ENCODE measurements at regions not wholly inside any gene's neighbourhood (a gene's known extent, or its start where the extent isn't known, plus 50 kb on each side); places are given as distances from the start of the nearest gene placed in this dataset.

GRCh38 chr10:128375171-128375570 is 248.9 kb upstream of the MKI67 start:
- no peak for DNase-seq (ENCODE audit: low spot score)

GRCh38 chr10:128377364-128377987 is 251.3 kb upstream of the MKI67 start:
- DNase-seq (ENCODE audit: low spot score): no peak

DNA sequence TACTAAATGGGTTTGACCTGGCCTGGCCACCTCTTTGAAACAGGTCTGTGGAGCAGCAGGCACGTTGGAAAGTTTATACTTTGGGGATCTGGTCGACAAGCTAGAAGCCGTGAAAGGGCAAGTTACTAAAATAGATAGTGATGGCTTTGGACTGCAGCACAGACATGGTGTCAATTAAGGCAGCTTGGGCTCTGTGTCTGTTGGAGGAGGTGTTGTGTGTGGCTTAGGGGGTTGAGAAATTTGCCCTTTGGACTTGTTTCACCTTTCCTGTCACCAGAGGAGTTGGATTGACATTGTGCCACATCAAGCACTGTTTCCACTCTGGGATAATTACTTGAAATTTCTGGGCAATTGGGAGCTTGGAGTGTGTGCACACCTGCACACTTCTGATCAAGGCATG is 251.8 kb upstream of the MKI67 start:
- DNase-seq (ENCODE audit: low spot score): no peak

DNA sequence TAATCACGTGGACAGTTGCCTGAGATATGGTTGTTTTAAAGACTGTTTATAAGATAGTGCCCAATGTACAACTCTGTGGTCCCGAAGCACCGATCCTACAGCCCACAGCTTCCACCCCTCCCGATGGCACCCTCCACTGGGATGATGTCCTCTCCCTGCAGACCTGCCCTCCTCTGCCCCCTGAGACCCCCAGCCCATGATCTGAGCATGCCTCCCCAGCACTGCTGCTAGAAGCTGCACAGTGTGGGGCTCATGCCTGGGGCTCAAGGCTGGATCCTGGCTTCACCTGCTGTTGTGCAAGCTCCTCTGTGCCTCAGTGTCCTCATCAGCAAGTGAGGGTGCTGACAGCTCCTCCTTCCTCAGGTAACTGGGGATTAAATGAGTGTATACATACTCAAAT is 254.7 kb upstream of the MKI67 start:
- no peak for DNase-seq (ENCODE audit: low spot score)

DNA sequence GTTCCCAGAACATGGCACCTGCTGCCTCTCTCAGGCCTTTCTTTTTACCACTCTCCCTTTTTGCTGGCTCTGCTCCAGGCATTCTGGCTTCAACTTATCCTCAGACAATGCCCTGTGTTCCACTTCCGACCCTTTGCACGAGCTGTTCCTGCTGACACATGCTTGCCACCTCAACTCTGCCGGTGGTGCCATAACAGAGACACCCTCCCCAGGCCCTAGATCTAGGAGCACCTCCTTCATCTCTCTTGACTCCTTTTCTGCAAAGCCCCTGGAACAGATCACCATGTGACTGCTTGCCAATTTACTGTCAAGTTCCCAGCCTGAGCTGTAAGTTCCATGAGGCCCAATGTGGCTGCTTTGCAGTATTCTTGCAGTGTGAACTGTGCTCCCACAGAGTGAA is 256.0 kb upstream of the MKI67 start:
- DNase-seq (ENCODE audit: low spot score): no peak

- no peak for DNase-seq (ENCODE audit: low spot score)
These were observed 258.6 kb upstream of the MKI67 start for GRCh38 chr10:128384831-128385230.

DNA sequence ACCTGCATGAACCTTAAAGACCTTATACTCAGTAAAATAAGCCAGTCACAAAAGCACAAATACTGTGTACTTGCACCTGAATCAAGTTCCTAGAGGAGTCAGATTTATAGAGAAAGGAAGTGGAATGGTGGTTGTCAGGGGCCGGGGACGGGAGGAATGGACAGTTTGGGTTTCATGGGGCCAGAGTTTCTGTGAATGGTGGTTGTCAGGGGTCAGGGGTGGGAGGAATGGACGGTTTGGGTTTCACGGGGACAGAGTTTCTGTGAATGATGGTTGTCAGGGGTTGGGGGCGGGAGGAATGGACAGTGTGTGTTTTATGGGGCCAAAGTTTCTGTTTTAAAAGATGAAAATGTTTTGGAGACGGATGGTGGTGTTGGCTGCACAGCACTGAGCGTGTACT is 260.0 kb upstream of the MKI67 start:
- no peak for DNase-seq (ENCODE audit: low spot score)

DNA sequence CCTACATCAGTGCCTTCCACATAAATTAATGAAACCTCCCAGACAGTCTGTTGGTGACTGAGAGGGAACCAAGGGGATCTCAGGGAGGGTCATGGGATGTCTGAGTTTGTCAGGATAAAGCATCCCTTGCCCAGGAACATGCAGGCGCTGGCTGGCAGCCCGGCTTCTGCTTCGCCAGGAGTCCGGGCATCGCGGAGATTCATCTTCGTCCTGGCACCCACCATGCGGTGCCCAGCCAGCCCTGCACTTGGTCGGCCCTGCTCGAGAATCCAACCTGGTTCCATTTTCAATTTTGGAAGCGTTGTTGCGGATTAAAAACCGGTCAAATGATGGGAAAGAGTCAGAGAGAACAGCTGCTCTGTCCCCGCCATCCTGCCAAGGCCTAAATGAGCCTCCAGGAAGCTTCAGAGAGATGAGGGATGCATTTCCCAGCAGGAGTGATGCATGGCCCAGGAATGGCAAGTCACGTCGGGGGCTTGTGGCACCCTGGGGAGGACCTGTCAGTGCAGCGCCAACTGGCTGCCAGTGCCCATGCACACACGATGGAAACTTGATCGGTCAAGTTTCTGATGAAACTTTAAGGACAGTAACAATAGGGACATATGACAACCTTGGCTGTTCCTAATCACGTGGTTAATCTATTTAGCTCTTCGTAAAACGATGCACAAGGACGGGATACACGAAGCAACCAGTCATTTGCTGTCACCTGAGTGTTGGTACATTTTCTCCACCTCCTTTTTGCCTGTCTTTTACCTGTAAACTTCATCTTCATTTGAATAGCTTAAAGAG is 260.8 kb upstream of the MKI67 start:
- no peak for DNase-seq (ENCODE audit: low spot score)

GRCh38 chr10:128390596-128390995 is 264.4 kb upstream of the MKI67 start:
- DNase-seq (ENCODE audit: low spot score): no peak

GRCh38 chr10:128393546-128393945 is 267.3 kb upstream of the MKI67 start:
- no peak for DNase-seq (ENCODE audit: low spot score)

- DNase-seq (ENCODE audit: low spot score): no peak
These were observed 271.9 kb upstream of the MKI67 start for GRCh38 chr10:128398118-128398517.

DNA sequence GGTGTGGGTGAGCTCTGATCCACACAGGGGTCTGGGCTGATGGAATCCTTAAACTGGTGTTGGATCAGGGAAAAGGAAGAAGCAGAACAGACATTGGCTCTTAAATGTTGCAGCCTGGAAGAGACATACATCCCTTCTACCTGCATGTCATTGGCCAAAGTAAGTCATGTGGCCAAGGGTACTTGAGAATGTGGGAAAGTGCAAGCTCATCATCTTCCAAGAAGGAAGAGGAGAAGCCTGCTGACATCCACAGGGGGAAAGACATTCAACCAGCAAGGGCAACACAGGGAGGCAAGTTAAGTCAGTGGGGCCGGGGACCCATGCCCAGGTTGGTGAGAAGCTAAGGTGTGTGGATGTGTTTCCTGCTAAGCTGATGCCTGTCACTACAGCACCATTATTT is 272.8 kb upstream of the MKI67 start:
- DNase-seq (ENCODE audit: low spot score): no peak

GRCh38 chr10:128400564-128400963 is 274.3 kb upstream of the MKI67 start:
- DNase-seq (ENCODE audit: low spot score): no peak

DNA sequence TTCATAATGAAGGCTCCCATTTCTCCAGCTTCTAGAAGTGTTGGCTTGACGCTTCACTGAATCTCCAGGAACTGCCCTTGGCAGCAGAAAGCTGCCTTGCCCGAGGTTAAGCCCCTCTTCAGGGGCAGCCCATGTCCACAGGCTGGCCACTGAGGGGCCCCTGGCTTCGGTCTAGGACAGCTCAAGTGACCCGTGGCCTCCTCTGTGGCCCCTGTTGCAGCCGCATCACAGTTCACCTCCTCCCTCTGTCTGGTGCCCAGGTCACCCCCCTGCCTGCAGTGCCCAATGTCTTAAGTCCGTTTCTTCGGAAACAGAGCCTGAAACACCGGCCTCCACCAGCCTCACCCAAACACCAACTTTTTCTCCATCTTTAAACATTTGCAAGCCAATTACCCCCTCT is 279.2 kb upstream of the MKI67 start:
- DNase-seq (ENCODE audit: low spot score): no peak

DNA sequence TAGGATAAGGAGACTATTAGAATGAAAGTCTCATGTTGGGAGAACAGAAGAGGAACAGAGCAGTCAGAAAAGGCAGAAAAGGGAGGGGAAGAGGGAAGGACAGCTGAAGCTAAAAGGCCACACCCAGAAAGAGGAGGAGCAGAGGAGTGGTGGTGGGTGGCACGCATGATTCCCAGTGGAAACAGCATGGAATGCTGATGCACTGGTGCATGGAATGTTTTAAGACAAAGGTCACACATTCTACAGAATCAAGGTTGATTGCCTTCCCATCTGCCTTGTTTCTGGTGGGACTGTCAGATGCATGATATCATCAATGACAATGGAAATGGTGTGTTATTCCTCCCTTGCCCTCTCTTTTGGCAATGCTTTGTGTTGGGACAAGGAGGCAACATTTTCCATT is 285.4 kb upstream of the MKI67 start:
- no peak for DNase-seq (ENCODE audit: low spot score)

GRCh38 chr10:128414568-128414967 is 288.3 kb upstream of the MKI67 start:
- DNase-seq (ENCODE audit: low spot score): no peak

- DNase-seq (ENCODE audit: low spot score): no peak
These were observed 290.0 kb upstream of the MKI67 start for GRCh38 chr10:128416231-128416630.

GRCh38 chr10:128417826-128418225 is 291.6 kb upstream of the MKI67 start:
- no peak for DNase-seq (ENCODE audit: low spot score)

DNA sequence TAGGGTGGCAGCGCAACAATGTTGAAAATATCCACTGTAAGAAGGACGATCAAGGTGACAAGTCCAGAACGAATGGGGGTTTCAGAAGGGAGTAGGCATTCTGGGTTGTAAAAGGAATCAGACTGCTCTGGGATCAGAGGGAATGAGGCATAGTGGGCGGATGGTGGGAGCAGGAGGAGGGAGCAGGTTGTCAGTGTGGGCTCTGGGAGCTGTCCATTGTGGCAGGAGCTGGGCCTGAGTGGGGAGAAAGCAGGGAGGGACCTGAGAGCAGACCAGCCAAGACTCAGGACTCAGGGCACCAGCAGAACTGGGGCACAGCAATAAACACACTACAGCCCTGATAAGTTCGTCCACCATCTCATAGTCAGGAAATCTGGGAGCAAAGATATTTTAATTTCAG is 292.6 kb upstream of the MKI67 start:
- DNase-seq (ENCODE audit: low spot score): no peak

GRCh38 chr10:128419466-128420019 is 293.3 kb upstream of the MKI67 start:
- no peak for DNase-seq (ENCODE audit: low spot score)

DNA sequence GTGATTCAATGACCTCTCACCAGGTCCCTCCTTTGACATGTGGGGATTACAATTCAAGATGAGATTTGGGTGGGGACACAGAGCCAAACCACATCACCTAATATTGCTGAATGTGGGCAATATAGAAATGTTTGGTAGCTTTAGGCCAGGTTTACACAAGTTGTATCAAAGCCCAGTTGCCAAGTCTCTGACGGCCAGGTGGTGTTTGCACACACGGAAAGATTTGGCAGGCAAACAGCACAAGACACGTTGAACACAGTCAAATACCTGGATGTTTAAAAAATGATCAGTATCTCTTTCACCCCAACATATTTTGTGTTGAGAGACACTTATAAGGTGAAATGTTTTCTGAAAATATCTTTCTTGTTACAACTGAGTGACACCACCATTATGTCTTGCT is 294.4 kb upstream of the MKI67 start:
- DNase-seq (ENCODE audit: low spot score): no peak

DNA sequence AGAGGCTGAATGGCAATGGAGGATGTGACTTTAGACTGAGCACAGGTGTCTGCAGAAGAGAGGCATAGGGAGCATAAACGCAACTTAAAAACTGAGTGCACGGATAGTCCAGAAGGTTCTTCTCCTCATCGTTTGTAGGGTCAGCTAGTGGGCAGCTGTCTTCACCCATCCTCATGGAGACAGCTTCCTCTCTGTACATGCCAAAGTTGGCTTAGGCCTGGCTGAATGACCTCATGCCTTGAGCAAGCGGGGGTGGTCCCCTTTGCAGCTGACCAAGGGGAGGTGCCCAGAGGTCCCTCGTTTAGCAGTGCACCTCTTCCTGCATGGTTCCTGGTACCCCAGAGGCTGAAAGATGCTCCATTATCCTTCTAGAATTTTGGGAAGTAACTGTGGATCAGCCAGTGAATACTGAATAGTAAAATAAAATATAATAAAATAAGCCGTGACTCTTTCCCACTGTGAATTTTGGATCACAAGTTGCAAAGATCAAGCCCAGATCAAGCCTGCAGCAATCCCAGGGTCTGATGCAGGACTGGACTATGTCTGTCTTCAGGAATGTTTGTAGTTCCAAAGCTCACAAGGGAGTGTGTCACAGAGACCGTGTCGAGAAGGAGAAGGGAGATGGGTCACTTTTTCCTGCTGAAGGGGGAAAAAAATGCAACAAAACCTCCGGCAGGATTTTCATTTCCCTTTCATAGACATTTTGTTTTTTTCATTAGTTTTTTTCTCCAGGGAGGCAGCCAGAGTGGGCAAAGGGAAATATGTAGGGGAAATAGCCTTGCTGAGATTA is 295.3 kb upstream of the MKI67 start:
- DNase-seq (ENCODE audit: low spot score): no peak

DNA sequence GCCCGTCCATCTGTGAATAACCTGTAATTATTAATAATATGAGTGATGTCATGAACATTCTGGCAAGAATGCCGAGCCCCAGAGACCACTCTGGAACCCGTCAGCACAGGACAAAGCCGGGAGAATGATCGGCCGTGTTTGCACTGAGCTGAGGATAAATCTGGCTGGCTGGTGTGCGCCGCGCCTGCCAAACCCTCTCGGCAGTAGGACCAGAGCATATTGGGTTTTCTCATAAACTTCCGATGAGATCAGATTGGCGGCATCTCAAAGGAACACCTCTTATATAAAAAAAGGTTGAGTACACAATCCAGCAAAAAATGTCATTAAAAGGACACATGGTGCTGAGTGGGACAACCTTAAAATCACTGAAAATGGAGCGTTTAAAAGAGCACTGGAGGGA is 296.0 kb upstream of the MKI67 start:
- no peak for DNase-seq (ENCODE audit: low spot score)

Data from hematopoietic multipotent progenitor cell treated with erythropoietin and hydrocortisone succinate and interleukin-3 and kit ligand, for 17 days (in vitro differentiated cells).